GM12878 (cell line): ENCODE measurements at regions not wholly inside any gene's neighbourhood (a gene's known extent, or its start where the extent isn't known, plus 50 kb on each side); places are given as distances from the start of the nearest gene placed in this dataset.
"Not testable (repeated sequence)": the region's sequence is repeated elsewhere in the genome, so short reads cannot be mapped to it uniquely, and the experiment has no call there.

ENCODE experiments used
- ETV6 ChIP-seq, 2 experiments: fragments of 450-650 bp in 1 of 2; IDR thresholded peaks in 1 of 2; conservative IDR thresholded peaks in 1 of 2; 2 replicates each; pipeline ENCODE4 v1.6.1; 2014; ENCODE audit warnings: antibody characterized with exemption in 1 of 2, borderline replicate concordance in 1 of 2, low read depth in 1 of 2, mild to moderate bottlenecking in 1 of 2, moderate library complexity in 1 of 2
- TF ChIP-seq, protein P1 (sequence below), 3 experiments: IDR thresholded peaks in 2 of 3; conservative IDR thresholded peaks in 1 of 3; 2 replicates each; pipeline ENCODE4 v1.5.1; 2011; ENCODE audit warnings: low read depth in 3 of 3, low read length in 3 of 3, mild to moderate bottlenecking in 3 of 3, control low read depth in 2 of 3, moderate library complexity in 2 of 3, inconsistent platforms in 1 of 3, mixed read lengths in 1 of 3; ENCODE audit not compliant: control insufficient read depth in 2 of 3, insufficient read depth in 1 of 3; ENCODE audit errors: extremely low read depth in 1 of 3

DNA sequence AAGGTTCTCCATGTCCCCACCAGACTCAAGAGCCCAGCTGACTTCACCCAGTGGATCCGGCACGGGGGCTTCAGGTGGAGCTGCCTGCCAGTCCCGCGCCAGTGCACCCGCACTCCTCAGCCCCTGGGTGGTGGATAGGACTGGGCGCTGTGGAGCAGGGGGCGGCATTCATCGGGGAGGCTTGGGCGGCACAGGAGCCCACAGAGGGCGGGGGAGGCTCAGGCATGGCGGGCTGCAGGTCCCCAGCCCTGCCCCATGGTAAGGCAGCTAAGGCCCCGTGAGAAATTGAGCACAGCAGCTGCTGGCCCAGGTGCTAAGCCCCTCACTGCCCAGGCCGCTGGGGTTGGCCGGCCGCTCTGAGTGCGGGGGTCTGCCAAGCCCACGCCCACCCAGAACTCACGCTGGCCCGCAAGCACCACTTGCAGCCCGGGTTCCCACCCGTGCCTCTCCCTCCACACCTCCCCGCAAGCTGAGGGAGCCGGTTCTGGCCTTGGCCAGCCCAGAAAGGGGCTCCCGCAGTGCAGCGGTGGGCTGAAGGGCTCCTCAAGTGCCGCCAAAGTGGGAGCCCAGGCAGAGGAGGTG lies 1737.7 kb downstream of the ARAP2 start:
- TF ChIP-seq ETV6 (conservative IDR thresholded peaks at IDR 0.05 in 1 of 2, IDR thresholded peaks at IDR 0.05 in 1 of 2; ENCODE audit: borderline replicate concordance in 1 of 2, low read depth in 1 of 2), result not testable (repeated sequence)
- TF ChIP-seq, protein P1, sequence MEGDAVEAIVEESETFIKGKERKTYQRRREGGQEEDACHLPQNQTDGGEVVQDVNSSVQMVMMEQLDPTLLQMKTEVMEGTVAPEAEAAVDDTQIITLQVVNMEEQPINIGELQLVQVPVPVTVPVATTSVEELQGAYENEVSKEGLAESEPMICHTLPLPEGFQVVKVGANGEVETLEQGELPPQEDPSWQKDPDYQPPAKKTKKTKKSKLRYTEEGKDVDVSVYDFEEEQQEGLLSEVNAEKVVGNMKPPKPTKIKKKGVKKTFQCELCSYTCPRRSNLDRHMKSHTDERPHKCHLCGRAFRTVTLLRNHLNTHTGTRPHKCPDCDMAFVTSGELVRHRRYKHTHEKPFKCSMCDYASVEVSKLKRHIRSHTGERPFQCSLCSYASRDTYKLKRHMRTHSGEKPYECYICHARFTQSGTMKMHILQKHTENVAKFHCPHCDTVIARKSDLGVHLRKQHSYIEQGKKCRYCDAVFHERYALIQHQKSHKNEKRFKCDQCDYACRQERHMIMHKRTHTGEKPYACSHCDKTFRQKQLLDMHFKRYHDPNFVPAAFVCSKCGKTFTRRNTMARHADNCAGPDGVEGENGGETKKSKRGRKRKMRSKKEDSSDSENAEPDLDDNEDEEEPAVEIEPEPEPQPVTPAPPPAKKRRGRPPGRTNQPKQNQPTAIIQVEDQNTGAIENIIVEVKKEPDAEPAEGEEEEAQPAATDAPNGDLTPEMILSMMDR (IDR thresholded peaks at IDR 0.05 in 2 of 3, conservative IDR thresholded peaks at IDR 0.05 in 1 of 3; ENCODE audit: control insufficient read depth in 2 of 3, extremely low read depth in 1 of 3, insufficient read depth in 1 of 3, low read depth in 3 of 3, low read length in 3 of 3), result not testable (repeated sequence)
